K562 (cell line): ENCODE measurements at regions not wholly inside any gene's neighbourhood (a gene's known extent, or its start where the extent isn't known, plus 50 kb on each side); places are given as distances from the start of the nearest gene placed in this dataset.

ENCODE experiments used
- ATF4 ChIP-seq: fragments of 450-650 bp; formaldehyde crosslinking; IDR thresholded peaks from 2 replicates; pipeline ENCODE4 v1.4.0; 2022; ENCODE audit warnings: mild to moderate bottlenecking, moderate library complexity
- EZH2 ChIP-seq: IDR thresholded peaks from 2 replicates; pipeline ENCODE4 v1.6.1; 2012; ENCODE audit warnings: low read depth, mild to moderate bottlenecking, inconsistent platforms, low read length, borderline replicate concordance
- KLF1 ChIP-seq: fragments of 450-650 bp; IDR thresholded peaks from 2 replicates; pipeline ENCODE4 v1.6.1; 2016; ENCODE audit warnings: missing genetic modification characterization, missing compliant biosample characterization
- SMAD4 ChIP-seq: fragments of 250-450 bp; sonication (Bioruptor Pico); conservative IDR thresholded peaks from 2 replicates; pipeline ENCODE4 v1.8.0; 2021; ENCODE audit warnings: inconsistent platforms, mild to moderate bottlenecking, moderate library complexity
- ZNF143 ChIP-seq: sonication (generic); formaldehyde crosslinking; IDR thresholded peaks from 2 replicates; pipeline ENCODE4 v1.9.0; 2022; ENCODE audit warnings: mild to moderate bottlenecking, missing genetic modification reagents
- ZNF23 ChIP-seq: fragments of 250-450 bp; sonication (Bioruptor Pico); IDR thresholded peaks from 2 replicates; pipeline ENCODE4 v1.4.0; 2020; ENCODE audit warnings: mild to moderate bottlenecking
- TF ChIP-seq, protein P1 (sequence below), 3 experiments: IDR thresholded peaks in 2 of 3; conservative IDR thresholded peaks in 1 of 3; 2 replicates each; pipeline ENCODE4 v1.5.1; 2011 to 2012; ENCODE audit warnings: low read length in 3 of 3, mild to moderate bottlenecking in 3 of 3, control low read depth in 2 of 3, improper control_type of control experiment in 1 of 3, inconsistent platforms in 1 of 3, low read depth in 1 of 3, mixed read lengths in 1 of 3, moderate library complexity in 1 of 3; ENCODE audit not compliant: insufficient read depth in 2 of 3

DNA sequence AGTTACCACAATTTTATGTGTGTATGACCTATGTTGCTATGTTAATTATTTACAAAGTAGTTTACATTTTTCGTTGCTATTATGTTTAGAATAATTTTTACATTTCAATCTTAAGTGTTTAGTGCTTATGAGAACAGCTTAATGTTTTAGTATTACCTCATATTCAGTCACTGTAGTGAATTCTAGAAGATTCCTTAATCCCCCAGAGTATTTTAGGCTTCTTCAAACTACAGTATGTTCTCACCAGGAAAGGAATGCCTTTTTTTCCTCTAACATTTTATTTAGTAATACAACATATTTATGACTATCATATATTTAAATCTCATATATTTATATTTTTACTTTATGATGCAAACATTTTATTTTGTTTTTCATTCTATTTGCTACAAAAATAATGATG lies 612.1 kb upstream of the KLHL1 start:
- TF ChIP-seq ATF4 (CRISPR knock-in tag) (no peak), EZH2 (no peak), KLF1 (no peak), ZNF23 (CRISPR knock-in tag) (no peak), ZNF143 (CRISPR knock-in tag) (no peak), SMAD4 (CRISPR knock-in tag) (no peak)
- TF ChIP-seq, protein P1, sequence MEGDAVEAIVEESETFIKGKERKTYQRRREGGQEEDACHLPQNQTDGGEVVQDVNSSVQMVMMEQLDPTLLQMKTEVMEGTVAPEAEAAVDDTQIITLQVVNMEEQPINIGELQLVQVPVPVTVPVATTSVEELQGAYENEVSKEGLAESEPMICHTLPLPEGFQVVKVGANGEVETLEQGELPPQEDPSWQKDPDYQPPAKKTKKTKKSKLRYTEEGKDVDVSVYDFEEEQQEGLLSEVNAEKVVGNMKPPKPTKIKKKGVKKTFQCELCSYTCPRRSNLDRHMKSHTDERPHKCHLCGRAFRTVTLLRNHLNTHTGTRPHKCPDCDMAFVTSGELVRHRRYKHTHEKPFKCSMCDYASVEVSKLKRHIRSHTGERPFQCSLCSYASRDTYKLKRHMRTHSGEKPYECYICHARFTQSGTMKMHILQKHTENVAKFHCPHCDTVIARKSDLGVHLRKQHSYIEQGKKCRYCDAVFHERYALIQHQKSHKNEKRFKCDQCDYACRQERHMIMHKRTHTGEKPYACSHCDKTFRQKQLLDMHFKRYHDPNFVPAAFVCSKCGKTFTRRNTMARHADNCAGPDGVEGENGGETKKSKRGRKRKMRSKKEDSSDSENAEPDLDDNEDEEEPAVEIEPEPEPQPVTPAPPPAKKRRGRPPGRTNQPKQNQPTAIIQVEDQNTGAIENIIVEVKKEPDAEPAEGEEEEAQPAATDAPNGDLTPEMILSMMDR (IDR thresholded peaks at IDR 0.05 in 2 of 3, conservative IDR thresholded peaks at IDR 0.05 in 1 of 3; ENCODE audit: insufficient read depth in 2 of 3, low read depth in 1 of 3, low read length in 3 of 3): no peak
